ENCODE measurements at regions not wholly inside any gene's neighbourhood (a gene's known extent, or its start where the extent isn't known, plus 50 kb on each side); places are given as distances from the start of the nearest gene placed in this dataset.

GRCh38 chr2:30060562-30060961 is 86.2 kb upstream of the YPEL5 start:
- Mint-ChIP-seq H3K27me3 (ENCODE audit: insufficient read depth, low read depth, poor library complexity) (no peaks in the 10 kb centered on the region), H3K4me3 (no peak overlapping the region), H3K4me1 (no peaks in the 10 kb centered on the region), H3K36me3 (ENCODE audit: low read depth) (no peaks in the 10 kb centered on the region; the same call in 2 of the 3 replicates), H3K9me3 (peaks cover 3% of the 10 kb centered on the region; the same call in 2 of the 3 replicates), H3K27ac (no peak overlapping the region)
- no peak for DNase-seq (ENCODE audit: low spot score)
- Histone ChIP-seq H3K4me1 (ENCODE audit: insufficient read depth) (no peaks in the 10 kb centered on the region), H3K9me2 (ENCODE audit: insufficient read depth) (no peaks in the 10 kb centered on the region), H4K20me1 (replicated peaks; ENCODE audit: insufficient read depth) (no peaks in the 10 kb centered on the region), H3K36me3 (ENCODE audit: insufficient read depth) (no peaks in the 10 kb centered on the region), H3K27me3 (ENCODE audit: insufficient read depth) (no peaks in the 10 kb centered on the region), H3K4me3 (no peak overlapping the region), H3F3A (replicated peaks; ENCODE audit: low read depth) (no peaks in the 10 kb centered on the region), H3K27ac (ENCODE audit: low read depth) (no peak overlapping the region), H3K79me2 (replicated peaks; ENCODE audit: insufficient read depth) (no peaks in the 10 kb centered on the region), H3K4me2 (no peak overlapping the region), H2AFZ (no peak overlapping the region)
- TF ChIP-seq ETS1 (IDR thresholded peaks at IDR 0.05): no peak
- no peak for TF ChIP-seq EZH2phosphoT487 (IDR thresholded peaks at IDR 0.05; ENCODE audit: unreplicated experiment)
- TF ChIP-seq ZNF462 (CRISPR knock-in tag; IDR thresholded peaks at IDR 0.05): no peak
- no peak for TF ChIP-seq ZNF331 (CRISPR knock-in tag; IDR thresholded peaks at IDR 0.05; ENCODE audit: low read depth)
- TF ChIP-seq EZH2 (IDR thresholded peaks at IDR 0.05; ENCODE audit: low read depth, unreplicated experiment): no peak
- TF ChIP-seq JUNB (IDR thresholded peaks at IDR 0.05; ENCODE audit: unreplicated experiment): no peak
- TF ChIP-seq, protein P1, sequence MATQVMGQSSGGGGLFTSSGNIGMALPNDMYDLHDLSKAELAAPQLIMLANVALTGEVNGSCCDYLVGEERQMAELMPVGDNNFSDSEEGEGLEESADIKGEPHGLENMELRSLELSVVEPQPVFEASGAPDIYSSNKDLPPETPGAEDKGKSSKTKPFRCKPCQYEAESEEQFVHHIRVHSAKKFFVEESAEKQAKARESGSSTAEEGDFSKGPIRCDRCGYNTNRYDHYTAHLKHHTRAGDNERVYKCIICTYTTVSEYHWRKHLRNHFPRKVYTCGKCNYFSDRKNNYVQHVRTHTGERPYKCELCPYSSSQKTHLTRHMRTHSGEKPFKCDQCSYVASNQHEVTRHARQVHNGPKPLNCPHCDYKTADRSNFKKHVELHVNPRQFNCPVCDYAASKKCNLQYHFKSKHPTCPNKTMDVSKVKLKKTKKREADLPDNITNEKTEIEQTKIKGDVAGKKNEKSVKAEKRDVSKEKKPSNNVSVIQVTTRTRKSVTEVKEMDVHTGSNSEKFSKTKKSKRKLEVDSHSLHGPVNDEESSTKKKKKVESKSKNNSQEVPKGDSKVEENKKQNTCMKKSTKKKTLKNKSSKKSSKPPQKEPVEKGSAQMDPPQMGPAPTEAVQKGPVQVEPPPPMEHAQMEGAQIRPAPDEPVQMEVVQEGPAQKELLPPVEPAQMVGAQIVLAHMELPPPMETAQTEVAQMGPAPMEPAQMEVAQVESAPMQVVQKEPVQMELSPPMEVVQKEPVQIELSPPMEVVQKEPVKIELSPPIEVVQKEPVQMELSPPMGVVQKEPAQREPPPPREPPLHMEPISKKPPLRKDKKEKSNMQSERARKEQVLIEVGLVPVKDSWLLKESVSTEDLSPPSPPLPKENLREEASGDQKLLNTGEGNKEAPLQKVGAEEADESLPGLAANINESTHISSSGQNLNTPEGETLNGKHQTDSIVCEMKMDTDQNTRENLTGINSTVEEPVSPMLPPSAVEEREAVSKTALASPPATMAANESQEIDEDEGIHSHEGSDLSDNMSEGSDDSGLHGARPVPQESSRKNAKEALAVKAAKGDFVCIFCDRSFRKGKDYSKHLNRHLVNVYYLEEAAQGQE (IDR thresholded peaks at IDR 0.05; ENCODE audit: unreplicated experiment): no peak
- no peak for TF ChIP-seq CREB1 (CRISPR knock-in tag; IDR thresholded peaks at IDR 0.05; ENCODE audit: low read depth)
- TF ChIP-seq POLR2AphosphoS5 (IDR thresholded peaks at IDR 0.05; ENCODE audit: low read depth): no peak
- TF ChIP-seq ZNF114 (CRISPR knock-in tag; IDR thresholded peaks at IDR 0.05): no peak
- TF ChIP-seq, protein P2, sequence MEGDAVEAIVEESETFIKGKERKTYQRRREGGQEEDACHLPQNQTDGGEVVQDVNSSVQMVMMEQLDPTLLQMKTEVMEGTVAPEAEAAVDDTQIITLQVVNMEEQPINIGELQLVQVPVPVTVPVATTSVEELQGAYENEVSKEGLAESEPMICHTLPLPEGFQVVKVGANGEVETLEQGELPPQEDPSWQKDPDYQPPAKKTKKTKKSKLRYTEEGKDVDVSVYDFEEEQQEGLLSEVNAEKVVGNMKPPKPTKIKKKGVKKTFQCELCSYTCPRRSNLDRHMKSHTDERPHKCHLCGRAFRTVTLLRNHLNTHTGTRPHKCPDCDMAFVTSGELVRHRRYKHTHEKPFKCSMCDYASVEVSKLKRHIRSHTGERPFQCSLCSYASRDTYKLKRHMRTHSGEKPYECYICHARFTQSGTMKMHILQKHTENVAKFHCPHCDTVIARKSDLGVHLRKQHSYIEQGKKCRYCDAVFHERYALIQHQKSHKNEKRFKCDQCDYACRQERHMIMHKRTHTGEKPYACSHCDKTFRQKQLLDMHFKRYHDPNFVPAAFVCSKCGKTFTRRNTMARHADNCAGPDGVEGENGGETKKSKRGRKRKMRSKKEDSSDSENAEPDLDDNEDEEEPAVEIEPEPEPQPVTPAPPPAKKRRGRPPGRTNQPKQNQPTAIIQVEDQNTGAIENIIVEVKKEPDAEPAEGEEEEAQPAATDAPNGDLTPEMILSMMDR (conservative IDR thresholded peaks at IDR 0.05; ENCODE audit: low read depth in 2 of 2): no peak
- no peak for TF ChIP-seq NANOG (IDR thresholded peaks at IDR 0.05; ENCODE audit: borderline replicate concordance)
- TF ChIP-seq STAT1 (IDR thresholded peaks at IDR 0.05; ENCODE audit: unreplicated experiment): no peak
- ATAC-seq: no peak

All from GM23338 (cell line).